Stomach (tissue), 8 donors: ENCODE measurements at regions not wholly inside any gene's neighbourhood (a gene's known extent, or its start where the extent isn't known, plus 50 kb on each side); places are given as distances from the start of the nearest gene placed in this dataset.

ENCODE experiments used
- DNase-seq, 2 donors: peaks; one replicate each; pipeline versions ENCODE4 v3.0.0 to v3.0.0-alpha.2; 2013 to 2019
- H3K27ac ChIP-seq, 5 donors: fragments of 200-600 bp in 4 of 5; sonication (generic) in 4 of 5; one replicate each; pipeline ENCODE4 v1.5.1; 2013 to 2019; ENCODE audit warnings: mild to moderate bottlenecking in 1 of 5, moderate library complexity in 1 of 5
- H3K27me3 ChIP-seq, 3 donors: fragments of 200-600 bp; sonication (generic); one replicate each; pipeline ENCODE4 v1.5.1; 2017 to 2019; ENCODE audit warnings: mixed run types in 1 of 3
- H3K36me3 ChIP-seq, 4 donors: fragments of 200-600 bp; sonication (generic); 1 replicate in 3 of 4; 2 replicates in 1 of 4; pipeline ENCODE4 v1.5.1; 2016 to 2019
- H3K4me1 ChIP-seq, 4 donors: fragments of 200-600 bp; sonication (generic); one replicate each; pipeline ENCODE4 v1.5.1; 2016 to 2019
- H3K4me3 ChIP-seq, 4 donors: fragments of 200-600 bp; sonication (generic) in 3 of 4; one replicate each; pipeline ENCODE4 v1.5.1; 2016 to 2019; ENCODE audit warnings: mild to moderate bottlenecking in 1 of 4
- H3K9me3 ChIP-seq, 4 donors: fragments of 200-600 bp; sonication (generic); one replicate each; pipeline ENCODE4 v1.5.1; 2016 to 2019
- CTCF ChIP-seq, 7 experiments: fragments of 450-650 bp in 4 of 7; fragments of 200-600 bp in 3 of 7; sonication (generic) in 3 of 7; IDR thresholded peaks; one replicate each; pipeline ENCODE4 v1.5.1; 2016 to 2019; ENCODE audit warnings: antibody characterized with exemption in 7 of 7, control low read depth in 2 of 7, mild to moderate bottlenecking in 1 of 7
- EP300 ChIP-seq: sonication (generic); formaldehyde crosslinking; IDR thresholded peaks from one replicate; pipeline ENCODE4 v1.6.1; 2017; ENCODE audit warnings: antibody characterized with exemption
- POLR2A ChIP-seq, 4 donors: fragments of 450-650 bp; IDR thresholded peaks; one replicate each; pipeline ENCODE4 v1.6.1; 2016; ENCODE audit warnings: antibody characterized with exemption in 4 of 4, control low read depth in 2 of 4, mild to moderate bottlenecking in 1 of 4, moderate library complexity in 1 of 4
- POLR2AphosphoS5 ChIP-seq, 3 donors: sonication (generic); formaldehyde crosslinking; IDR thresholded peaks; one replicate each; pipeline ENCODE4 v1.6.1; 2016; ENCODE audit warnings: antibody characterized with exemption in 3 of 3
- WGBS, 5 donors: extraction: QIAGEN DNeasy Blood & Tissue Kit in 3 of 5; methylation state at CpG; one replicate each; pipeline versions ENCODE4 v1.1.5 to v1.1.7; 2013 to 2018; 5-methylcytosine and 5-hydroxymethylcytosine counted together
- intact Hi-C: fragments of 100-400 bp; cut with DNase I; formaldehyde crosslinking; loops from one replicate; pipeline ENCODE4 v1.15.1; 2023; ENCODE audit warnings: low total_unique reads
- donor health status: healthy with polysubstance abuse.
- donor health status: Bipolar disorder and iron deficiency.
- donor health status: healthy.

- peak in 1 of 2 donors; percentile 6 for DNase-seq
- Histone ChIP-seq H3K4me3 (no peak overlapping the region), H3K36me3 (no peaks in the 10 kb centered on the region), H3K9me3 (no peaks in the 10 kb centered on the region), H3K27ac (no peak overlapping the region), H3K27me3 (no peaks in the 10 kb centered on the region), H3K4me1 (no peaks in the 10 kb centered on the region)
- intact Hi-C loops, result no loop called here
- TF ChIP-seq EP300 (no peak), CTCF (IDR thresholded peaks at IDR 0.05) (no peak), POLR2AphosphoS5 (IDR thresholded peaks at IDR 0.05) (no peak), POLR2A (IDR thresholded peaks at IDR 0.05) (no peak)
- WGBS, 5 donors, result 65 to 85% (median 76%) methylated on average over 2 of the region's 2 CpGs
Measured at GRCh38 chr5:92734211-92734940, 846.6 kb downstream of the NR2F1-AS1 start.

- TF ChIP-seq POLR2AphosphoS5 (IDR thresholded peaks at IDR 0.05), result no peak
- TF ChIP-seq CTCF (IDR thresholded peaks at IDR 0.05), result no peak
- TF ChIP-seq EP300, result no peak
- no peak for TF ChIP-seq POLR2A (IDR thresholded peaks at IDR 0.05)
Measured at GRCh38 chr5:92730486-92730885, 850.5 kb downstream of the NR2F1-AS1 start.

GRCh38 chr5:92729088-92729487 lies 851.9 kb downstream of the NR2F1-AS1 start:
- no peaks in the 10 kb centered on the region for H3K4me1 ChIP-seq
- no peak overlapping the region for H3K27ac ChIP-seq
- DNase-seq, result no peak
- no peaks in the 10 kb centered on the region for H3K36me3 ChIP-seq
- no peak for TF ChIP-seq POLR2A (IDR thresholded peaks at IDR 0.05)
- TF ChIP-seq EP300, result no peak
- no peak for TF ChIP-seq POLR2AphosphoS5 (IDR thresholded peaks at IDR 0.05)
- no peak for TF ChIP-seq CTCF (IDR thresholded peaks at IDR 0.05)
- 82 to 97% (median 94%) methylated on average over 3 to 5 of the region's 5 CpGs for WGBS, 5 donors
- H3K27me3 ChIP-seq, result no peaks in the 10 kb centered on the region
- H3K9me3 ChIP-seq, result no peaks in the 10 kb centered on the region
- H3K4me3 ChIP-seq, result no peak overlapping the region
- intact Hi-C loops, result no loop called here

More at GRCh38 chr5:92730486-92730885, 850.5 kb downstream of the NR2F1-AS1 start:
- intact Hi-C loops, result no loop called here
- WGBS, 5 donors, result 65 to 86% (median 69%) methylated on average over 1 of the region's 1 CpG
- DNase-seq, result no peak
- Histone ChIP-seq H3K4me3 (no peak overlapping the region), H3K27ac (no peak overlapping the region), H3K4me1 (no peaks in the 10 kb centered on the region), H3K36me3 (no peaks in the 10 kb centered on the region), H3K9me3 (no peaks in the 10 kb centered on the region), H3K27me3 (no peaks in the 10 kb centered on the region)

GRCh38 chr5:92715946-92716520 lies 865.0 kb downstream of the NR2F1-AS1 start:
- Histone ChIP-seq H3K9me3 (no peaks in the 10 kb centered on the region), H3K36me3 (no peaks in the 10 kb centered on the region), H3K27ac (no peak overlapping the region), H3K4me1 (no peaks in the 10 kb centered on the region), H3K27me3 (no peaks in the 10 kb centered on the region), H3K4me3 (no peak overlapping the region)
- DNase-seq, result no peak
- no peak for TF ChIP-seq POLR2AphosphoS5 (IDR thresholded peaks at IDR 0.05)
- no peak for TF ChIP-seq CTCF (IDR thresholded peaks at IDR 0.05)
- no peak for TF ChIP-seq EP300
- TF ChIP-seq POLR2A (IDR thresholded peaks at IDR 0.05), result no peak
- intact Hi-C loops, result no loop called here
- WGBS, 5 donors, result 68 to 80% (median 77%) methylated on average over 5 of the region's 5 CpGs
